CD4-positive, alpha-beta T cell treated with Interleukin-6 for 4 hours (primary cell): ENCODE measurements at regions not wholly inside any gene's neighbourhood (a gene's known extent, or its start where the extent isn't known, plus 50 kb on each side); places are given as distances from the start of the nearest gene placed in this dataset.
"Not testable (repeated sequence)": the region's sequence is repeated elsewhere in the genome, so short reads cannot be mapped to it uniquely, and the experiment has no call there.

Experiments
- DNase-seq: peaks from one replicate; pipeline ENCODE4 v3.0.0-alpha.2; 2020; ENCODE audit warnings: mixed read lengths

DNA sequence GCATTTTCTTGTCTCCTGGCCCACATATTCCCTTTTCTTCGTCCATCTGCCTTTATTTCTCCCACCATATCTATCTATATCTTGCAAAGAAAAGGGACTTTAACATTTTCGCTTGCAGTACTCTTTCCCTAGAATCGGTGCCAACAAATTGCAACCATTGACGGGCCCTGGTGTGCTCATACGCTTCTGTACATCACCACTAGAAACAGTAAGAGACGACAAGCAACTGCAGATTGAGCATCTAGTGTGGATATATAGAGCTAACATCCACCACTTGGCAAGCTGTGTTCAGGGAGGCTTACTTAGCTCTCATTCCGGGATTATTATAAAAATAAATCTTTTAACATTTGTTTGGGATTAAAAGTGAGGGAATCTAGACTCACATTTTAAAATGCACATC, 230.8 kb upstream of the PKN2 start:
- DNase-seq, result no peak

DNA sequence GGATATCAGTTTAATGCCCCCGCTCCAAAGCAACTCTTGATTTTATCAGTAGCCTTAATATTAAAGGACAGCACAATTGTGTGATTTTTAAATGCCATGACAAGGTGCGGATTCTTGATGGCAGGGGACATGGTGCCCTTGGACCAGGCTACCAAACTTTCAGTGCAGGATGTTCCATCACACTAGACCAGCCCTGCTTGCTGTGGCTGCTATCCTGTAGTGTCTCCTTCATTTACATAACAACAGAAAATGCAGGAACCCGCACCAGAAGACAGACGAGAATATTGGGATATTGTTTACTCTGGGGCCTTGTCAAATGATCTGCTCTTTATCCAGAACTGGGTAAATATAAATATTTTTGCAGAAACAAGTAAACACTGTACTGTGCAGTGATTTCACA, 229.3 kb upstream of the PKN2 start:
- DNase-seq, result no peak

DNA sequence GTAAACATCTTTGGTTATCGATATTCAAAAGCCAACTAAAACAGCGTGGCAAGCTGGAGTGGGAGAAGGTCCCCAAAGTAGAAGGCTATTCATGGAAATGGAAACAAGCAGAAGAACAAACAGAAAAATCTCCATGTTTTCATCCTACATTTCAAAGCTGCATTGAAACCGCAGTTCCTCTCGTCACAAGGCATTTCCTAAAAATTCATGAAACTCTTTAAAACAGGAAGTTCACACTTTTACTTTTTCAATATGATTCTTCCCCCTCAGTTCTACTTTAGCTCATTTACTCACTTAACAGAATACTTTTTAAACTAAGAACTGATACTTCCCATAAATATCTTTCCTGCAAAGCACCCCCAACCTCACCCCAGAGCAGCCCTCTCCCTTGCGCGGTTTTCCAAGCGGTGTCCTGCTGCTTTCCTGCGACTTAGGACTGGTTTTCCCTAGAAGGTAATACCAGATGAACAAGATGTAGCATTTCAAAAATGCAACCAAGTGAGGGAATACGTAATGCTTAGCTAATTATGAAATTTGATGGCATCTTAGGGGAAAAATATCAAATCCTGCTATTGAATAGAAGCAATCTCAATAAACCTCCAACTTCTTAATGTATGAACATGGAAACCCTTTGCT, 228.3 kb upstream of the PKN2 start:
- no peak for DNase-seq

DNA sequence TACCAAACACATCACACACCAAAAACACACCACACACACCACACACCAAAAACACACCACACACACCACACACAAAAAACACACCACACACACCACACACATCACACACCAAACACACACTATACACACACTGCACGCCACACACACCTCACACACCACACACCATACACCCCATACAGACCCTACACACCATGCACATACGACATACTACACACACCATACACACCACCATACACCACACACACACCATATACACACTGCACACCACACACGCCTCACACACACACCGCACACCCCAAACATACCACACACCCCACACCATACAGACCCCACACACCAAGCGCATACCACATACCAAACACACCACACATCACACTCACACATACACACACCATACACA, 226.9 kb upstream of the PKN2 start:
- DNase-seq, result no peak

DNA sequence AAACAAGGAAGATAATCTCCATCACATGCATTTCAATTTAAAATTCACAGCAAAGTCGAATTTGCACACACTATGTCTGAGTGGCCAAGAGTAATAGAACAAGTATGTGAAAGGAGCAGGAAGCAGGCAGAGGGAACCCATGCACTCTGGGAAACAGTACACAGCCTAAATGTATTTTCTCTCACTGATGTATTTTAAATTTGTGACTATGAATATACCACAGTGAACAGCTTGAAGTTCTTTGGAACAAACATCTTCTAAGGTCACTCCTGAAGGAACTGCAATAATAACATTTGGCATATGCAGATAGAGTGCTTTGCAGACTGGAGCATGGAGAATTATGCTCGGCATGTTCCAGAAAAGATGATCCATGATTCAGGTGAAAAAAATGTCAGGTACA, 223.1 kb upstream of the PKN2 start:
- DNase-seq, result no peak

DNA sequence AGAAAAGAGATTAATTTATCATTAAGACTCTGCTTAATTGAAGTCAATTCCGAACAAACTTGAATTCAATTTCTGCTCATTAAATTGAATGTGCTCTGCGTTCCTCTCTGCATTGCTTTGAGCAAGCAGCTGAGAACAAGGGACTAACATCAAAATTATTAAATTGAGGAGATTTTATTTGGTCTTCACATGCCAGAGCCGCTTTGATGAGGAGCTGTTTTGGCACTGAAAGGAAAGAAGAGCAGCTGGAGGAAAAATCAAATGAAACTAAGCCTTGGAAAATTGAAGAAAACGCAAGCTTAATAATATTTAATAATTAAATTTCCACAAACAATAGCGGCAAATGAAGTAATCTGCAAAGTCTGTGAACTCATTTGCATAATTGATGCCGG, 222.0 kb upstream of the PKN2 start:
- no peak for DNase-seq

DNA sequence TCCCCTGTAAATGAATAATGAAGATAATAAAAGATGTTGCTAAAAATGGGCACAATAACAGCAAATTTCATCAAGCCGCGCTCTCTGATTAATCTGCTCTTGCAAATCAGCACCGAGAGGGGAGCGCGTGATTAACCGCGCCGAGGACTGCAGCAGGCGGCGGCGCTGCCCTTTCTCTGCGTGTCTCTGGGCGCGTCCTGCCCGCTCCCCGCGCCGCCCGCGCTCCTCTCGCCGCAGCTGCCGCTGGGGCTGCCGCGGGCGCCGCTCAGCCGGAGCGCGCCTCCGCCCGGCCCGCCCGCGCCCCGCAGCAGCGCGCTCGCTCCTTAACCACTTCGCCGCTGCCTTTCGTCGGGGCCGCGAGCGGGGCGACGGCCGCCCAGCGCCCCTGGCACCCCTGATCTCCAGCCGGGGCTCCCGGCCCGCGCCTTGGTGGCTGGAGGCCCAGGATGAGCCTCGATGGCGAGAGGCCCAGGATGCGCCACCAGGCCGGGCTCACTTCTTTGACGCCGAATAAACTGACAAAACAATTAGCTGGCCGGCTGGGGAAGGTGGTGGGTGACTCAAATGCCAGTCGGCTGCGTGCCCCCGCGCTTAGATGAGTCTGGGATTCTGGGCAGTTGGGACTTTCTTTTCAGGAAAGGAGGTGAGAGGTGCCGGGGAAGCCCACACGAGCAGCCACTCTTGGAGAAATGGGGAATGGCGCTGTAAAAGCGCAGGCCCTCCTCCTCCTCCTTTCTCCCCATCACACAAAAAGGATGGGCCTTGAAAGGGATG, 221.4 kb upstream of the PKN2 start:
- no peak for DNase-seq

DNA sequence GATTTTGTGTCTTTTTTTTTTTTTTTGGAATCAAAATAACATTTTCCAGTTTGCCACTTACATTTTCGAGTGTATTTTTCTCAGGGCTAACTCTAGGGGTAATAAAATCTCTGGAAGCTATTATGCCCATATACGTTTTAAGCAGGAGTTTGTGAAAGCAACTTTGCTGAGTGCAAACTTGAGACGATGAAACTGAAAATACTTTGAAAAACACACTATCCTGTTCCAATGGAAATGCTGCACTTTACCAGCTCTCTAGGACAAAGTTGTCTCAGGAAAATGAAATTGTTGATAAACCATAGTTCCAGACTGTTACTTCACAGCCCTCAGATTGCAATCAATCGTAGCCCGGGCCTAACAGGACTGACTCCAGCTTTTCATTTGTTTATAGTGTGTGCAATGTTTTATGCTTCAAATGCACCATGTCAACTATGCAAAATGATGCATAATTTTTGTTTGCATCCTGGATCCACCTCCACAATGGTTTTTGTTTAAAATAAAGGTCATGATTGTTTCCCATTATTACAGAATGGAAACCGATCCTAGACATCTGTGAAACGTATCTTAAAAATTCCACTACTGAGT, 220.6 kb upstream of the PKN2 start:
- no peak for DNase-seq

DNA sequence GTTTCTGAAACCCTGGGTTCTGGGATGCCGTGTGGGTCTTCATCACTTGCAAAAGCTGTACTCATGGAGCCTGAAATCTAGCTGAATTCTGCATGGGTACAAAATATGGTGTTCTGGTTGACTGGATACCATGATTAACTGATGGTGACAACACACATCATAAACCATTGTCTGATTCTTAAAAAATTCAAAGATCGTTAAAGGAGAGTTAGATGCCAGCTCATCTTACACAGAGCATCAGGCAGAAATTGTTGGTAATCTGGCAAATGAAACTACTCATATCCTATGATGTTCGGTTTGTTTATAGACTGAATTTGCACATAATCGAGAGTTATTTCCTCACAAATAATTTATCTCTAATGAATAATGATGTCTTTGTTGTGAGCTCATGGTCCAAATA, 218.1 kb upstream of the PKN2 start:
- DNase-seq, result no peak

DNA sequence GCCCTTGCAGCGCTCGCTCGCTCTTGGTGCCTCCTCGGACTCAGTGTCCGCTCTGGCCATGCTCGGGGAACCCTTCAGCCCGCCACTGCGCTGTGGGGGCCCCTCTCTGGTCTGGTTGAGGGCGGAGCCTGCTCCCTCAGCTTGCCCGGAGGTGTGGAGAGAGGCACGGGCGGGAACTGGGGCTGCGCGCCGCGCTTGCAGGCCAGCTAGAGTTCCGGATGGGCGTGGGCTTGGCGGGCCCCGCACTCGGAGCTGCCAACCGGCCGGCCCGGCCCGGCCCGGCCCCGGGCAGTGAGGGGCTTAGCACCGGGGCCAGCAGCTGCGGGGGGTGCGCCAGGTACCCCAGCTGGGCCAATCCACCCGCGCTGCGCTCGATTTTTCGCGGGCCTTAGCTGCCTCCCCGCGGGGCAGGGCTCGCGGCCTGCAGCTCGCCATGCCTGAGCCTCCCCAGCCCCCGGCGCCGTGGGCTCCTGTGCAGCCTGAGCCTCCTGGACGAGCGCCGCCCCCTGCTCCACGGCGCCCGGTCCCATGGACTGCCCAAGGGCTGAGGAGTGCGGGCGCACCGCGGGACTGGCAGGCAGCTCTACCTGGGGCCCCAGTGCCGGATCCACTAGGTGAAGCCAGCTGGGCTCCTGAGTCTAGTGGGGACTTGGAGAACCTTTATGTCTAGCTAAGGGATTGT, 217.0 kb upstream of the PKN2 start:
- no peak for DNase-seq

DNA sequence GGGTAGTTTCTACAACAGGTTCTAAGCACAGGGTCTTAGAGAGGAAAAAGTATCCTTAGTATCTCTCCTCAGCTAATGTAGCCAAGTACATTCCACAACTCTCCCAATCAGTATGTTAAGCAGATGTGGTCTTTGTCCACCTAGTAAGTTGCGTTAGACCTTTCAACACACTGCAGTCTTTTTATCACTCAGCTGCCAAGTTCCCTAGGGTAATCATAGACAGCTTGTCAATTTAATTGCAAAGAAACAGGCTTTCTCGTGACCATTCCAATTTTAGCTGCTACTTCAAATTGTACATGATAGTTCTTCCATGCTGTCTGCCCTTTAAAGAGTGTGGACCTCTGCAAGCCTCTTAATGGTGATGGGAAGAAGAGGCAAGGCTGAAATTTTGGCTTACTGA, 211.8 kb upstream of the PKN2 start:
- no peak for DNase-seq

DNA sequence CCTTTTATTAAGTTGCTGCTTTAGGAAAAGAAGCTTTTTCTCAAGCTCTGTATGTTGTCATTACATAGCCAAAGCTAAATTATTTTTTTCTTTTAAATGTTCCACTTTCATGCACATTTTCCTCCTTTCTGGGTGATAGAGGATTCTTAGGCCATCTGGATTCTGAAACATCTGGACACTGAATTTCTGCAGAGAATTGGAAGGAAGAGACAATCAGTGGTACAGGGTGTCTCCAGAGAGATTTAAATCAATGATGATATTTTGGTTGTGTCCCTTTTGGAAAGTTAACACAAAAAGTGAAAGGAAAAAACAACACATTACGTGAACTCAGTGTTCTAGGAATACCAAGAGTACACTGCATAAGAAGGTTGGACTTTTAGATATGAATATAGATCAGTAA, 211.4 kb upstream of the PKN2 start:
- no peak for DNase-seq

DNA sequence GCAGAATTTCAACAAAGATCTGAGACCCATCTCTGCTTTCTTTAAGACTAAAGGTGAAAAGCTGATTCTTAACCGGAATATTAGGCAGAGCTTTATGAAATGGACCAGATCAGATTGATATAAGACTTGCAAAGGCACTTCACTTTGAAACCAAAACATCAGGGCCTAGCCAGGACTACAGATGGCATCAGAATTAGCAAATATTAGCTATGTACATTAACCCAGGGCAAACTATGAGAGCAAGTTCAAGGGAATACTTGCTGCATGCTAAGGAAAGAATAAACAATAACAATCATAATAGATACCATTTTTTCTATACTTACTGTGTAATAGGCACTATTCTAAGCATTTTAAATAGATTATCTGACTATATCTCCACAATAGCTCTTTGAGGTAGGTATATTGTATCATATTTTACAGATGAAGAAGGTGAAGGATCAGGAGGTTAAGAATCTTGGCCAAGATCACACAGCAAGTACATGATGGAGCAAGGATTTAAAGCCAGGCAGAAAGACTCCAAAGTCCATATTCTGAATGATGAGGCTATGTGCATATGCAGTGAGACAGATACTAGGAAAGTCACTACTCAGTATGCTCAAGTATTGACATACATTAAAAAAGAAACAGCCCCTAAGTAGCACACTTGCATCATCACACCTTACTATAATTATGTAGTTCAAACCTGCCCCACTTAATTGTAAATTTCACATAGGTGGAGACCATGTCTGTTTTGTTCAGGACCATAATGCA, 209.3 kb upstream of the PKN2 start:
- no peak for DNase-seq

DNA sequence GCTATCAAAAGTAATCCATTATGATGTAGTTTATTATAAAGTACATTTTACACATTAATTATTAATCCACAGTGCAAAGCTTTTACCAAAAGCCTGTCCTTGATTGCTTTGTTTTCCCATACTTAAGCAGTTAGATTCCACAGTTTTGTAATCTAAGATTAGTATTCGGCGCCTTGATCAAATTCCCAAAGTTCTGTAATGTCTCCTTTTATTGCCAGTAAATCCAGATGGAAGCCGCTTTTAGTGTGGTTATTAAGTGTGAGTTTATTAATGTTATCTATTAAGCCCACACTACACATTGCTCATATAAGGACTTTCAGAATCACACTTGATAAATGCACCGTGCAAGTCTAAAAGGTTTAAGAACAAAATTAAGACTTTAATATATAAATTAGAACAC, 199.2 kb upstream of the PKN2 start:
- no peak for DNase-seq

DNA sequence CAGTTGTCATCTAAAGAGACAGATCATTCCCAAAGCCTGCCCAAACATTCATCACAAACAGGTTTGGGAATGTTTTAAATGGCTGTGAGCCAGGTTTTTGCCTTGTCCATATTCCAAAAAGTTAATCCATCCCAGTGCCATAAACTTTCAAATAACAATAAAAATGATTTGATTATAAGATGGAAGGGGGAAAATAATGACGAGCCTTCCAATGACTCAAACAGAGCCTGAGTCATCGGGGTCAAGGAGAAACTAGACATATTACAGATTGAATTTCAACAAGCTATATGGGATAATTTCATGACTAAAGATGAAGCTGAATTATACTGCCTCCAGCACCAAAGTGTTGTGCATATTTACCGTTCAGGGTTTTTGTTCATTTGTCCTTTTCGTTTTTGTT, 195.8 kb upstream of the PKN2 start:
- DNase-seq, result no peak

DNA sequence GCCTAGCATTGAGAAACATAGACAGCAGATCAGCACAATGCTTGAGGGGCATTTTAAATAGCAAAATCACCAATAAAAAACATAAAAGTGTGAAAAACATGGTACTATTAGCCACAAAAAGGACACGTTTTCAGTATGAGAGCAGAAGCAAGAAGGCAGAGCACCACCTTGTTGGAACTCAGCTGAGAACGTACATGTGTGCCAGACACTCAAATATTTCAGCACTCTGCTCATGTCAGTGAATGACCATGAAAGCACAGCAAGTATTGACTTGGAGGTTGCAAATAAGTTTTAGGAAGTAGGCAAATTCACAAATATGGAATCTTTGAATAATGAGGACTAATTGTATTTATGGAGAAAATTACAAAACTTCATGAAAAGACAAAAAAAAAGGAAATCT, 193.4 kb upstream of the PKN2 start:
- no peak for DNase-seq

DNA sequence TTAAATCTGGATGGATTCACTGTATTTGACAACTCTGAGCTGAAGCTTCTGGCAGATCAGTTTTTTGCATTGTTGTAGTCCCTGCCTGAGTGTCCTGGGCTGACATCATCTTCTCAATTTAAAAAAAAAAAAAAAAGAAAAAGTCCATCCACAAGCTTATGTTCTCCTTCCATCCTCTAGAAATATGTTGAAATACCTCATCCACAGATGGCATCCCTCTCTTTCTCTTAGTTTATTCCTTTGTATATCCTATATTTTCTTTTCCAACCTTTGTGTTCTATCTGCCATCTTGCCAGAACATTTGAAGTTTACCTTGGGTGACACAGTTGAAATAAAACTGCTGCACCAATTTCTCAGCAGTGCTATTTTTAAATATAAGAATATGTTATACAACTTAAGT, 184.4 kb upstream of the PKN2 start:
- no peak for DNase-seq

DNA sequence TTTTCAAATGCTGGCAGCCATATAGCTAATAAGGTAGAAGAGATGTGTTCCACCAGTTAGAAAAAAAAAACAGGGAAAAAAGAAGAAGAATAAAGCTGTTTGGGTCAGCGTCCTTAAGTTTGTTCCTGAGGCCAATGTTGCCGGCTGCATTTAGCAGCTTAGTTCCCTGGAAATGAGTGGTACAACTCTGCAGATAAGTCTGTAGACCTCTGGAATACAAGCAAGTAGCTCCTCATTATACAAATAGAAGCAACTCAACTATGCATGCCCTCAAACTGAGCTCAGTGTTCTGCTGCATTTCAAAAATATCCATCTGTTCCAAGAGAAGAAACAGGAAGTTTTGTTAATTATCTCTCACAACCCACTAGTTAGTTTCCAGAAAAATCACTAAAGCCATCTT, 181.2 kb upstream of the PKN2 start:
- DNase-seq, result no peak

DNA sequence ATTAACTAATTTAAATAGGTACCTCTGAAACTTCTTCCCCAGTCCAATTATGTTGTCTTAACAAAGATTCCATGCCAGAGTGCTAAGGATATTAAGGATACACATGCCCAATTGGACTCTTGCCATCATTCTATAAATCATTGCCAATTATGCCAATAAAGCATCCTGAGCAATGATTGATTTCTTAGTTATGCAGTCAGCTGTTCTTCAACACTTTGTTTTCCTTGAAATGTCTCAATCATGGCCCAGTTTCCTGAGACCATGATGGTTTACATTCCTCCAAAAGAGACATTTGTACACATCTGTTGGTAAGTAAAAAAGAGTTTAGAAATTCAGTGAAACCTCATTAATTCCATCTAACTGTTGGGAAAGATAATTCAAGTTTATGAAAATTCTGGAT, 180.4 kb upstream of the PKN2 start:
- DNase-seq, result no peak

DNA sequence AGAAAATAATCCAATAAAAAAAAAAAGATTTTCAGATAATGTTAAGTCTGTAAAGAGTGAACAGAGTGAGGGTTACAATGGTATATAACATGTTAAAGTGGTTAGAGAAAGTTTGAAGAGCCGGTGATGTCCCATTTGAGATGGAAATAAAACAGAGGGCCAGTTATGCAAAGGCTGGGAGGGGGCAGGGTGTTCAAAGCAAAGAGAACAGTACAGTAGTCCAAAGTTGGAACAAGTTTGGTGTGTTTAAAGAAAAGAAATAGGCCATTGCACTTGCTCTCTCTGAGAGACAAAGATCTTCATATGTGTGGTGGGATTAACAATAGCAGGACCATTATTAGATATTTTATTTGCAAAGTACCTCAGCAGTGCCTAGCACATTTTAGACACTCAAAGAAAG, 179.5 kb upstream of the PKN2 start:
- DNase-seq, result no peak

DNA sequence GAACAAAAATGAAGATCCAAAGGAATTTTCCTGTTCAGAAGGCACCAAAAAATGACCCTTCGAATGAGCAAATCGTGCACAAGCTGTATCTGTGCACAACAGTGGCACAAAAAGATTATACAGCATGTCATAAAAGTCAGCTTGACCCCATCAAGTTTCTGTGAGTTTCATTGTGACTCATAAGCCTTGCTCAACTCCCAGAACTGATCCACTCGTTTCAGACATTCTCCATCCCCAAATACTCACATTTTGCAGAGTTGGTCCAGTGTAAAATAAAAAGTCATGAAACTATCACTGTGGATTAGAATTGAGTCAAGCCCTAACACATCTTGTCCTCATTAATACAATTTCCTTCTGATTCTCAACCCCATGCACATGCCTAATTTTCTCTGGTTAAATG, 174.7 kb upstream of the PKN2 start:
- no peak for DNase-seq

DNA sequence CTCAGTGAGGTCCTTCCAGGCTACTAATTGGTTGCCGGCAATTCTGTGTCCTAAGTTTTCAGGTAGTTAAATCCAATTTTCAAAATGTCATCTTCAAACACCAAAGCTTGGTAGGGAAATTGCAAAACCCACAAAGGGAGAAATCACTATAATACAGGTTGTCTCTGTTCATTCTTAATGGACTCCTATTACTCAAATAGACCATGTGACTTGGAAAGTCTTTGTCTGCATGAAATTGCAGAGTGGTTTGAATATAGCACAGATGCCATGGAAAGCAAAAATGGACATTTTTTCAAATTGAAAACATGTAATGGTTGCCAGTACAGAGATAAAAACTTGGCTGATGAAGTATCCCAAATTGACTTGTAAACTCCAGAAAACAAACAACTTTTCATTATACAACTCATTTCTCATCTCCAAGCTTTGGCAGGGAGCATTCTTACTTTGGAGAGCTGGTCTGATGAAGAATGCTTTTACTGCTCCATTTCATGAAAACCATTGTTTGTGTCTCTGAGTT, 169.5 kb upstream of the PKN2 start:
- DNase-seq, result no peak

DNA sequence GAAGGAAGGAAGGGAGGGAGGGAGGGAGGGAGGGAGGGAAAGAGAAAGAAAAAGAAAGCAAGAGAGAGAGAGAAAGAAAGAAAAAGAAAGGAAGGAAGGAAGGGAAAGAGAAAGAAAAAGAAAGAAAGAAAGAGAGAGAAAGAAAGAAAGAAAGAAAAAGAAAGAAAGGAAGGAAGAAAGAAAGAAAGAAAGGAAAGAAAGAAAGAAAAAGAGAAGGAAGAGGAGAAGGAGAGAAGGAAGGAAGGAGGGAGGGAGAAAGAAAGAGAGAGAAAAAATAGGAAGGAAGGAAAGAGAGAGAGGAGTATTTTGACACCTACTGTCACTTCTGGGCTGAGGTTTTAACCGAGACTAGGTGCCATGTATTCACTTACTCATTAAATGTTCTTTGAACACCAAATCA, 166.6 kb upstream of the PKN2 start:
- not testable (repeated sequence) for DNase-seq
